HCT116 (cell line): ENCODE measurements at regions not wholly inside any gene's neighbourhood (a gene's known extent, or its start where the extent isn't known, plus 50 kb on each side); places are given as distances from the start of the nearest gene placed in this dataset.

ENCODE experiments used
- ATAC-seq: fragments of 200-7000 bp; cut with Tn5 transposase; 2 replicates; pipeline ENCODE4 v1.9.1; 2020; ENCODE audit warnings: mild to moderate bottlenecking, moderate library complexity
- BruUV-seq: library from RNA; stranded (reverse); fragments of 400-500 nt; replicated peaks from 2 replicates; lab custom pipeline; 2021; lab: Mats Ljungman, UMichigan
- CTCF ChIA-PET: fragments of 300-600 bp; sonication (Branson Sonifier 250); formaldehyde crosslinking; loops from one replicate; lab custom pipeline; 2021; ENCODE audit warnings: antibody characterized with exemption; lab: Charles Lee
- POLR2A ChIA-PET: fragments of 300-600, 350-600 bp; sonication (Branson Sonifier 250); formaldehyde crosslinking; loops from one replicate; lab custom pipeline; 2021; ENCODE audit warnings: antibody characterized with exemption; lab: Charles Lee
- RAD21 ChIA-PET, 2 experiments: fragments of 300-600 bp; sonication (Branson Sonifier 250); formaldehyde crosslinking; loops; one replicate each; lab custom pipeline; 2023; ENCODE audit warnings: low total read pairs in 2 of 2; ENCODE audit not compliant: uncharacterized antibody in 2 of 2, unreplicated experiment in 2 of 2, low non-redundant PET in 1 of 2; lab: Charles Lee
- DNase-seq: peaks from one replicate; pipeline ENCODE4 v3.0.0-alpha.2; 2010; ENCODE audit warnings: low read depth, low spot score
- H2AFZ ChIP-seq: fragments of 200-600 bp; shearing (Covaris generic), sonication (generic); 2 replicates; pipeline ENCODE4 v1.6.1; 2017; ENCODE audit warnings: low read depth, mixed run types, mixed read lengths, antibody characterized with exemption, low read length; ENCODE audit not compliant: poor library complexity, severe bottlenecking
- H3K27ac ChIP-seq: 2 replicates; pipeline ENCODE4 v1.5.1; 2012; ENCODE audit warnings: low read depth, low read length
- H3K27me3 ChIP-seq: fragments of 200-600 bp; sonication (generic); 2 replicates; pipeline ENCODE4 v1.6.1; 2016; ENCODE audit warnings: mixed run types, low read length, mixed read lengths; ENCODE audit not compliant: insufficient read depth
- H3K36me3 ChIP-seq, 2 experiments: fragments of 200-500 bp in 1 of 2; fragments of 200-600 bp in 1 of 2; sonication (Bioruptor generic) in 1 of 2; sonication (generic) in 1 of 2; 2 replicates each; pipeline versions ENCODE4 v1.5.1 to v1.6.1; 2014 to 2016; ENCODE audit warnings: low read length in 2 of 2, inconsistent platforms in 1 of 2, mixed read lengths in 1 of 2, mixed run types in 1 of 2; ENCODE audit not compliant: insufficient read depth in 2 of 2, control insufficient read depth in 1 of 2
- H3K4me1 ChIP-seq, 2 experiments: fragments of 200-600 bp in 1 of 2; sonication (generic) in 1 of 2; 2 replicates each; pipeline versions ENCODE4 v1.5.1 to v1.6.1; 2012 to 2017; ENCODE audit warnings: low read length in 2 of 2, inconsistent platforms in 1 of 2, mild to moderate bottlenecking in 1 of 2, mixed read lengths in 1 of 2, mixed run types in 1 of 2, moderate library complexity in 1 of 2; ENCODE audit not compliant: insufficient read depth in 2 of 2, control insufficient read depth in 1 of 2
- H3K4me2 ChIP-seq: fragments of 200-600 bp; sonication (generic); 2 replicates; pipeline ENCODE4 v1.6.1; 2017; ENCODE audit warnings: mixed run types, low read length, mixed read lengths
- H3K4me3 ChIP-seq, 2 experiments: fragments of 200-600 bp in 1 of 2; sonication (generic) in 1 of 2; replicated peaks in 1 of 2; 2 replicates each; pipeline ENCODE4 v1.5.1; 2011 to 2016; ENCODE audit warnings: low read length in 2 of 2, control low read depth in 1 of 2, low read depth in 1 of 2, mild to moderate bottlenecking in 1 of 2, mixed read lengths in 1 of 2, mixed run types in 1 of 2
- H3K79me2 ChIP-seq: fragments of 200-600 bp; sonication (generic); 2 replicates; pipeline ENCODE4 v1.6.1; 2017; ENCODE audit warnings: mild to moderate bottlenecking, mixed run types, low read length, moderate library complexity, mixed read lengths; ENCODE audit not compliant: insufficient read depth
- H3K9ac ChIP-seq: fragments of 200-600 bp; sonication (generic); 2 replicates; pipeline ENCODE4 v1.6.1; 2016; ENCODE audit warnings: low read length, mixed read lengths
- H3K9me2 ChIP-seq: fragments of 200-600 bp; sonication (generic), shearing (Covaris generic); 2 replicates; pipeline ENCODE4 v1.6.1; 2017; ENCODE audit warnings: mixed run types, mild to moderate bottlenecking, moderate library complexity; ENCODE audit not compliant: insufficient read depth
- H3K9me3 ChIP-seq, 2 experiments: fragments of 200-500 bp in 1 of 2; fragments of 200-600 bp in 1 of 2; sonication (Bioruptor generic) in 1 of 2; sonication (generic) in 1 of 2; 2 replicates each; pipeline ENCODE4 v1.6.1; 2014 to 2017; ENCODE audit warnings: low read length in 2 of 2, mixed read lengths in 2 of 2, inconsistent platforms in 1 of 2, low read depth in 1 of 2, mild to moderate bottlenecking in 1 of 2, mixed run types in 1 of 2, moderate library complexity in 1 of 2; ENCODE audit not compliant: control insufficient read depth in 1 of 2, insufficient read depth in 1 of 2
- H4K20me1 ChIP-seq: fragments of 200-600 bp; sonication (generic), shearing (Covaris generic); 2 replicates; pipeline ENCODE4 v1.6.1; 2017; ENCODE audit warnings: mixed run types, mild to moderate bottlenecking, moderate library complexity; ENCODE audit not compliant: insufficient read depth
- CBX3 ChIP-seq: IDR thresholded peaks from 2 replicates; pipeline ENCODE4 v1.6.1; 2012; ENCODE audit warnings: low read depth
- EGR1 ChIP-seq: IDR thresholded peaks from 2 replicates; pipeline ENCODE4 v1.6.1; 2012; ENCODE audit warnings: low read depth
- ELF1 ChIP-seq: IDR thresholded peaks from 2 replicates; pipeline ENCODE4 v1.6.1; 2012; ENCODE audit warnings: low read depth, borderline replicate concordance
- EZH2 ChIP-seq: fragments of 200-600 bp; sonication (generic); IDR thresholded peaks from 2 replicates; pipeline ENCODE4 v1.6.1; 2017; ENCODE audit warnings: antibody characterized with exemption, mixed run types
- EZH2phosphoT487 ChIP-seq: fragments of 200-600 bp; IDR thresholded peaks from 2 replicates; pipeline ENCODE4 v1.6.1; 2018; ENCODE audit warnings: antibody characterized with exemption, borderline replicate concordance
- FOSL1 ChIP-seq: IDR thresholded peaks from 2 replicates; pipeline ENCODE4 v1.6.1; 2012; ENCODE audit warnings: low read depth
- RAD21 ChIP-seq: IDR thresholded peaks from 2 replicates; pipeline ENCODE4 v1.6.1; 2012; ENCODE audit warnings: low read depth, mild to moderate bottlenecking
- TCF7L2 ChIP-seq: IDR thresholded peaks from 2 replicates; pipeline ENCODE4 v1.7.0; 2011; ENCODE audit warnings: borderline replicate concordance, inconsistent platforms; ENCODE audit not compliant: insufficient read depth, insufficient read length; ENCODE audit errors: extremely low read depth
- intact Hi-C: fragments of 100-400 bp; cut with micrococcal nuclease; formaldehyde crosslinking; loops from 2 replicates; pipeline ENCODE4 v1.10.0; 2022
- TF ChIP-seq, protein P1 (sequence below): IDR thresholded peaks from 2 replicates; pipeline ENCODE4 v1.6.1; 2011; ENCODE audit warnings: mild to moderate bottlenecking, low read length, moderate library complexity; ENCODE audit not compliant: insufficient replicate concordance; ENCODE audit errors: extremely low read depth
- TF ChIP-seq, protein P2 (sequence below), 3 experiments: fragments of 200-600 bp in 1 of 3; sonication (generic) in 1 of 3; IDR thresholded peaks in 2 of 3; conservative IDR thresholded peaks in 1 of 3; 2 replicates each; pipeline ENCODE4 v1.5.1; 2012 to 2017; ENCODE audit warnings: low read depth in 2 of 3, low read length in 2 of 3, antibody characterized with exemption in 1 of 3, borderline replicate concordance in 1 of 3, control low read depth in 1 of 3, mild to moderate bottlenecking in 1 of 3, mixed read lengths in 1 of 3, mixed run types in 1 of 3, moderate library complexity in 1 of 3; ENCODE audit not compliant: insufficient read depth in 1 of 3
- TF ChIP-seq, protein P3 (sequence below): IDR thresholded peaks from 2 replicates; pipeline ENCODE4 v1.6.1; 2012; ENCODE audit warnings: low read depth

DNA sequence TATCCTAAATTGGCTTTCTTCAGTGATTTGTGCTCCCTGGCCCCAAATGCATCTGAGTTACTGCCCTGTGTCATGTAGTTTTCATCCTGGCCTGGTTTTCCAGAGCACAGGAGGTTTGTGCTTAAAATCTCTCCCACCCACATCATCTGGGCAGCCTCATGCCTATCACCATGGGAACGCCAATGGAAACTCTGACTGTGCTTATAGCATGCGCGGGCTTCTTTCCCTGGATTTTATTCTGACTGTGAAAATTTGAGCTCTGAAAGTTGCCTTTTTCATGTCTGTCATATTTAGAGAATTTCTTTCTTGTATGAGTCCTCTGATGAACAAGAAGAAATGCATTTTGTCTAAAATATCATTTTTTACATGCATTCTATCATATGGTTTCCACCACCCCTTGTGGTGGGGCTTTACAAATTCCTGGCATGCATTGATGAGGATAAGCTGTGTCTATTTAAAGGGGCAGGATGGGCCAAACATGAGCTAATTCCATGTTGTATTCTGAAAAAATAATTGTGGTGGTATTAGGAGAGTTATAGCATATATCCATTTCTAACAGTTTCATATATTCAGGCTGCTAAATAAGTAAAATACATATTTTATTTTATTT, 55.1 kb downstream of the IRAG1 start:
- H3K36me3 ChIP-seq, result no peaks in the 10 kb centered on the region
- H3K4me3 ChIP-seq, result no peak overlapping the region
- no peak for ATAC-seq
- no peak overlapping the region; the same call in 1 of the 2 replicates for H3K27ac ChIP-seq
- DNase-seq, result no peak
- no peak overlapping the region for H2AFZ ChIP-seq
- intact Hi-C loops, result no loop called here
- H3K9ac ChIP-seq, result 0 out of 2 replicates have a peak overlapping the region, but pooled peaks have one; percentile 5
- peak; percentile 19; the same call in 1 of the 2 replicates for TF ChIP-seq FOSL1
- no peak for TF ChIP-seq ELF1
- TF ChIP-seq, protein P1, sequence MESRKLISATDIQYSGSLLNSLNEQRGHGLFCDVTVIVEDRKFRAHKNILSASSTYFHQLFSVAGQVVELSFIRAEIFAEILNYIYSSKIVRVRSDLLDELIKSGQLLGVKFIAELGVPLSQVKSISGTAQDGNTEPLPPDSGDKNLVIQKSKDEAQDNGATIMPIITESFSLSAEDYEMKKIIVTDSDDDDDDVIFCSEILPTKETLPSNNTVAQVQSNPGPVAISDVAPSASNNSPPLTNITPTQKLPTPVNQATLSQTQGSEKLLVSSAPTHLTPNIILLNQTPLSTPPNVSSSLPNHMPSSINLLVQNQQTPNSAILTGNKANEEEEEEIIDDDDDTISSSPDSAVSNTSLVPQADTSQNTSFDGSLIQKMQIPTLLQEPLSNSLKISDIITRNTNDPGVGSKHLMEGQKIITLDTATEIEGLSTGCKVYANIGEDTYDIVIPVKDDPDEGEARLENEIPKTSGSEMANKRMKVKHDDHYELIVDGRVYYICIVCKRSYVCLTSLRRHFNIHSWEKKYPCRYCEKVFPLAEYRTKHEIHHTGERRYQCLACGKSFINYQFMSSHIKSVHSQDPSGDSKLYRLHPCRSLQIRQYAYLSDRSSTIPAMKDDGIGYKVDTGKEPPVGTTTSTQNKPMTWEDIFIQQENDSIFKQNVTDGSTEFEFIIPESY, result no peak
- TF ChIP-seq TCF7L2, result no peak
- TF ChIP-seq EGR1, result no peak
- no peak for TF ChIP-seq EZH2phosphoT487
- TF ChIP-seq, protein P2, sequence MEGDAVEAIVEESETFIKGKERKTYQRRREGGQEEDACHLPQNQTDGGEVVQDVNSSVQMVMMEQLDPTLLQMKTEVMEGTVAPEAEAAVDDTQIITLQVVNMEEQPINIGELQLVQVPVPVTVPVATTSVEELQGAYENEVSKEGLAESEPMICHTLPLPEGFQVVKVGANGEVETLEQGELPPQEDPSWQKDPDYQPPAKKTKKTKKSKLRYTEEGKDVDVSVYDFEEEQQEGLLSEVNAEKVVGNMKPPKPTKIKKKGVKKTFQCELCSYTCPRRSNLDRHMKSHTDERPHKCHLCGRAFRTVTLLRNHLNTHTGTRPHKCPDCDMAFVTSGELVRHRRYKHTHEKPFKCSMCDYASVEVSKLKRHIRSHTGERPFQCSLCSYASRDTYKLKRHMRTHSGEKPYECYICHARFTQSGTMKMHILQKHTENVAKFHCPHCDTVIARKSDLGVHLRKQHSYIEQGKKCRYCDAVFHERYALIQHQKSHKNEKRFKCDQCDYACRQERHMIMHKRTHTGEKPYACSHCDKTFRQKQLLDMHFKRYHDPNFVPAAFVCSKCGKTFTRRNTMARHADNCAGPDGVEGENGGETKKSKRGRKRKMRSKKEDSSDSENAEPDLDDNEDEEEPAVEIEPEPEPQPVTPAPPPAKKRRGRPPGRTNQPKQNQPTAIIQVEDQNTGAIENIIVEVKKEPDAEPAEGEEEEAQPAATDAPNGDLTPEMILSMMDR (IDR thresholded peaks at IDR 0.05 in 2 of 3, conservative IDR thresholded peaks at IDR 0.05 in 1 of 3; ENCODE audit: borderline replicate concordance in 1 of 3, insufficient read depth in 1 of 3, low read depth in 2 of 3, low read length in 2 of 3), result 0 out of 6 replicates have a peak, but pooled peaks of 1 of the 3 experiments have one; percentile 9
- TF ChIP-seq RAD21, result no peak
- TF ChIP-seq, protein P3, sequence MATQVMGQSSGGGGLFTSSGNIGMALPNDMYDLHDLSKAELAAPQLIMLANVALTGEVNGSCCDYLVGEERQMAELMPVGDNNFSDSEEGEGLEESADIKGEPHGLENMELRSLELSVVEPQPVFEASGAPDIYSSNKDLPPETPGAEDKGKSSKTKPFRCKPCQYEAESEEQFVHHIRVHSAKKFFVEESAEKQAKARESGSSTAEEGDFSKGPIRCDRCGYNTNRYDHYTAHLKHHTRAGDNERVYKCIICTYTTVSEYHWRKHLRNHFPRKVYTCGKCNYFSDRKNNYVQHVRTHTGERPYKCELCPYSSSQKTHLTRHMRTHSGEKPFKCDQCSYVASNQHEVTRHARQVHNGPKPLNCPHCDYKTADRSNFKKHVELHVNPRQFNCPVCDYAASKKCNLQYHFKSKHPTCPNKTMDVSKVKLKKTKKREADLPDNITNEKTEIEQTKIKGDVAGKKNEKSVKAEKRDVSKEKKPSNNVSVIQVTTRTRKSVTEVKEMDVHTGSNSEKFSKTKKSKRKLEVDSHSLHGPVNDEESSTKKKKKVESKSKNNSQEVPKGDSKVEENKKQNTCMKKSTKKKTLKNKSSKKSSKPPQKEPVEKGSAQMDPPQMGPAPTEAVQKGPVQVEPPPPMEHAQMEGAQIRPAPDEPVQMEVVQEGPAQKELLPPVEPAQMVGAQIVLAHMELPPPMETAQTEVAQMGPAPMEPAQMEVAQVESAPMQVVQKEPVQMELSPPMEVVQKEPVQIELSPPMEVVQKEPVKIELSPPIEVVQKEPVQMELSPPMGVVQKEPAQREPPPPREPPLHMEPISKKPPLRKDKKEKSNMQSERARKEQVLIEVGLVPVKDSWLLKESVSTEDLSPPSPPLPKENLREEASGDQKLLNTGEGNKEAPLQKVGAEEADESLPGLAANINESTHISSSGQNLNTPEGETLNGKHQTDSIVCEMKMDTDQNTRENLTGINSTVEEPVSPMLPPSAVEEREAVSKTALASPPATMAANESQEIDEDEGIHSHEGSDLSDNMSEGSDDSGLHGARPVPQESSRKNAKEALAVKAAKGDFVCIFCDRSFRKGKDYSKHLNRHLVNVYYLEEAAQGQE, result no peak
- TF ChIP-seq CBX3, result no peak
- no peak for TF ChIP-seq EZH2
- TF ChIP-seq, all 23 proteins: peak for 2
- no peaks in the 10 kb centered on the region for H4K20me1 ChIP-seq
- peaks cover 50 to 87% of the 10 kb centered on the region in 2 experiments for H3K4me1 ChIP-seq
- ChIA-PET RAD21 (no interaction called here), CTCF (interaction anchor here (0.9 to 2.8 kb wide), 2 partner anchors 14 to 16 kb away, joined by 4 to 7 read pairs; no protein-coding TSS in a partner anchor), POLR2A (interaction anchor here (1.3 kb wide), 1 partner anchor 9 kb away, joined by 4 read pairs; no protein-coding TSS in a partner anchor)
- no peaks in the 10 kb centered on the region for H3K9me3 ChIP-seq
- no peaks in the 10 kb centered on the region for H3K9me2 ChIP-seq
- BruUV-seq, result no TSS peak
- no peaks in the 10 kb centered on the region for H3K79me2 ChIP-seq
- no peaks in the 10 kb centered on the region for H3K27me3 ChIP-seq
- H3K4me2 ChIP-seq, result peak overlapping the region; percentile 4; the same call in 1 of the 2 replicates
